HL-60 (cell line): ENCODE measurements at regions not wholly inside any gene's neighbourhood (a gene's known extent, or its start where the extent isn't known, plus 50 kb on each side); places are given as distances from the start of the nearest gene placed in this dataset.

Source experiments
- CTCF ChIP-seq: IDR thresholded peaks from one replicate; pipeline ENCODE4 v1.5.1; 2011; ENCODE audit warnings: low read length, control low read depth, inconsistent platforms; ENCODE audit not compliant: insufficient read depth
- GABPA ChIP-seq: IDR thresholded peaks from 2 replicates; pipeline ENCODE4 v1.6.1; 2012; ENCODE audit warnings: low read depth
- SPI1 ChIP-seq: IDR thresholded peaks from 2 replicates; pipeline ENCODE4 v1.6.1; 2012; ENCODE audit warnings: low read depth, mild to moderate bottlenecking, borderline replicate concordance

- TF ChIP-seq CTCF (no peak), GABPA (no peak), SPI1 (no peak)
Observed at GRCh38 chr10:2300231-2300630, 562.9 kb upstream of the ADARB2 start.
